SK-N-SH (cell line): ENCODE measurements at regions not wholly inside any gene's neighbourhood (a gene's known extent, or its start where the extent isn't known, plus 50 kb on each side); places are given as distances from the start of the nearest gene placed in this dataset.

Experiments
- CTCF ChIA-PET: fragments of 300-600, 350-600 bp; formaldehyde crosslinking; extraction: SDS; loops from one replicate; lab custom pipeline; 2021; lab: Yijun Ruan, JAX
- POLR2A ChIA-PET: fragments of 350-600 bp; sonication (Branson Sonifier 250); formaldehyde crosslinking; extraction: SDS; loops from one replicate; lab custom pipeline; 2020; ENCODE audit warnings: antibody characterized with exemption, inconsistent platforms; lab: Yijun Ruan, JAX
- DNase-seq: peaks from one replicate; pipeline ENCODE4 v3.0.0; 2012
- H2AFZ ChIP-seq: fragments of 200-600 bp; sonication (generic); 2 replicates; pipeline ENCODE4 v1.8.1; 2016; ENCODE audit warnings: antibody characterized with exemption, mild to moderate bottlenecking, low read depth
- H3F3A ChIP-seq: fragments of 200-600 bp; sonication (generic); replicated peaks from 2 replicates; pipeline ENCODE3; 2016; ENCODE audit warnings: antibody characterized with exemption, mild to moderate bottlenecking; ENCODE audit not compliant: insufficient read depth
- H3K27ac ChIP-seq, 2 experiments: fragments of 200-500 bp in 1 of 2; fragments of 200-600 bp in 1 of 2; sonication (Bioruptor generic) in 1 of 2; sonication (generic), shearing (Covaris generic) in 1 of 2; 2 replicates each; pipeline versions ENCODE4 v1.5.1 to v1.6.1; 2014 to 2016; ENCODE audit warnings: low read depth in 2 of 2, inconsistent platforms in 1 of 2, low read length in 1 of 2, mild to moderate bottlenecking in 1 of 2, mixed read lengths in 1 of 2
- H3K27me3 ChIP-seq: fragments of 200-600 bp; sonication (generic), shearing (Covaris generic); 2 replicates; pipeline ENCODE4 v1.6.1; 2016; ENCODE audit warnings: mixed run types; ENCODE audit not compliant: insufficient read depth
- H3K36me3 ChIP-seq, 2 experiments: fragments of 200-500 bp in 1 of 2; fragments of 200-600 bp in 1 of 2; sonication (Bioruptor generic) in 1 of 2; sonication (generic) in 1 of 2; replicated peaks in 1 of 2; 2 replicates each; pipeline versions ENCODE3 to v1.5.1; 2014 to 2016; ENCODE audit warnings: low read length in 1 of 2, mild to moderate bottlenecking in 1 of 2; ENCODE audit not compliant: insufficient read depth in 2 of 2, control insufficient read depth in 1 of 2
- H3K4me1 ChIP-seq, 2 experiments: fragments of 200-500 bp in 1 of 2; fragments of 200-600 bp in 1 of 2; sonication (Bioruptor generic) in 1 of 2; sonication (generic), shearing (Covaris generic) in 1 of 2; 2 replicates each; pipeline versions ENCODE4 v1.5.1 to v1.6.1; 2014 to 2016; ENCODE audit warnings: low read depth in 1 of 2, low read length in 1 of 2, mixed run types in 1 of 2; ENCODE audit not compliant: insufficient read depth in 2 of 2, control insufficient read depth in 1 of 2
- H3K4me2 ChIP-seq: fragments of 200-600 bp; sonication (generic), shearing (Covaris generic); 2 replicates; pipeline ENCODE4 v1.6.1; 2017; ENCODE audit warnings: mixed run types
- H3K4me3 ChIP-seq, 2 experiments: fragments of 200-500 bp in 1 of 2; fragments of 200-600 bp in 1 of 2; sonication (Bioruptor generic) in 1 of 2; sonication (generic), shearing (Covaris generic) in 1 of 2; 2 replicates each; pipeline versions ENCODE4 v1.5.1 to v1.8.1; 2014 to 2016; ENCODE audit warnings: low read depth in 2 of 2, inconsistent platforms in 1 of 2, low read length in 1 of 2, mild to moderate bottlenecking in 1 of 2, mixed read lengths in 1 of 2, moderate library complexity in 1 of 2
- H3K79me2 ChIP-seq: fragments of 200-600 bp; sonication (generic); 2 replicates; pipeline ENCODE4 v1.8.1; 2017; ENCODE audit warnings: mild to moderate bottlenecking; ENCODE audit not compliant: insufficient read depth
- H3K9ac ChIP-seq: fragments of 200-600 bp; sonication (generic); 2 replicates; pipeline ENCODE4 v1.6.1; 2017; ENCODE audit warnings: mixed run types
- H3K9me2 ChIP-seq: fragments of 200-600 bp; sonication (generic); 2 replicates; pipeline ENCODE4 v1.6.1; 2017; ENCODE audit warnings: mixed run types
- H3K9me3 ChIP-seq: fragments of 200-600 bp; sonication (generic); 2 replicates; pipeline ENCODE4 v1.6.1; 2017; ENCODE audit warnings: mixed run types, mild to moderate bottlenecking, moderate library complexity
- H4K20me1 ChIP-seq: fragments of 200-600 bp; sonication (generic); 2 replicates; pipeline ENCODE4 v1.6.1; 2017; ENCODE audit warnings: mild to moderate bottlenecking, mixed run types; ENCODE audit not compliant: insufficient read depth
- EP300 ChIP-seq, 2 experiments: IDR thresholded peaks; 2 replicates each; pipeline versions ENCODE4 v1.4.0 to v1.6.1; 2012; ENCODE audit warnings: borderline replicate concordance in 1 of 2, low read depth in 1 of 2, low read length in 1 of 2
- GATA2 ChIP-seq: sonication (generic); formaldehyde crosslinking; IDR thresholded peaks from 2 replicates; pipeline ENCODE4 v1.5.0; 2020; ENCODE audit warnings: mild to moderate bottlenecking, missing genetic modification reagents
- NFIC ChIP-seq: IDR thresholded peaks from 2 replicates; pipeline ENCODE4 v1.4.0; 2012; ENCODE audit warnings: borderline replicate concordance
- RFX5 ChIP-seq: IDR thresholded peaks from 2 replicates; pipeline ENCODE4 v1.6.1; 2012; ENCODE audit warnings: mild to moderate bottlenecking, improper control_type of control experiment, low read length
- TAF1 ChIP-seq: IDR thresholded peaks from 2 replicates; pipeline ENCODE4 v1.6.1; 2012; ENCODE audit warnings: low read depth, mild to moderate bottlenecking, low read length, moderate library complexity, borderline replicate concordance
- TEAD4 ChIP-seq: IDR thresholded peaks from 2 replicates; pipeline ENCODE4 v1.4.0; 2012; ENCODE audit warnings: mild to moderate bottlenecking, borderline replicate concordance; ENCODE audit not compliant: insufficient read depth
- WGBS: methylation state at CpG from one replicate; pipeline ENCODE4 v1.1.6; 2017; ENCODE audit warnings: low lambda C conversion rate; 5-methylcytosine and 5-hydroxymethylcytosine counted together
- TF ChIP-seq, protein P1 (sequence below): IDR thresholded peaks from 2 replicates; pipeline ENCODE4 v1.6.1; 2012; ENCODE audit warnings: mild to moderate bottlenecking, low read depth, low read length, moderate library complexity
- TF ChIP-seq, protein P2 (sequence below): fragments of 200-600 bp; sonication (generic); IDR thresholded peaks from 2 replicates; pipeline ENCODE4 v1.6.1; 2017; ENCODE audit warnings: antibody characterized with exemption, mild to moderate bottlenecking, moderate library complexity

DNA sequence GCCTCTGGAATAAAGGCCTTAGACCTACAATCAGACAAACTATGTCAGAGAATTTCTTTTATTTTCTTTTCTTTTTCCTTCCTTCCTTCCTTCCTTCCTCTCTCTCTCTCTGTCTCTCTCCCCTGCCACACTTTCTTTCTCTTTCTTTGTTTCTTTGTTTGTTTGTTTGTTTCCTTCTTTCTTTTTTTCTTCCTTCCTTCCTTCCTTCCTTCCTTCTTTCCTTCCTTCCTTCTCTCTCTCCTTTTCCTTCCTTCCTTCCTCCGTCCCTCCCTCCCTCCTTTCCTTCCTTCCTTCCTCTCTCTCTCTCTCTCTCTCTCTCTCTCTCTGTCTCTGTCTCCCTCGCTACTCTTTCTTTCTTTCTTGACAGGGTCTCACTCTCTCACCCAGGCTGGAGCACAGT lies 242.6 kb downstream of the GATA3 start (continued):
- TF ChIP-seq GATA2 (CRISPR knock-in tag): no peak
- no peak for TF ChIP-seq TAF1
- no peak for TF ChIP-seq EP300 (IDR thresholded peaks at IDR 0.05; ENCODE audit: borderline replicate concordance in 1 of 2, low read depth in 1 of 2, low read length in 1 of 2)
- no peak for TF ChIP-seq RFX5
- TF ChIP-seq, protein P1, sequence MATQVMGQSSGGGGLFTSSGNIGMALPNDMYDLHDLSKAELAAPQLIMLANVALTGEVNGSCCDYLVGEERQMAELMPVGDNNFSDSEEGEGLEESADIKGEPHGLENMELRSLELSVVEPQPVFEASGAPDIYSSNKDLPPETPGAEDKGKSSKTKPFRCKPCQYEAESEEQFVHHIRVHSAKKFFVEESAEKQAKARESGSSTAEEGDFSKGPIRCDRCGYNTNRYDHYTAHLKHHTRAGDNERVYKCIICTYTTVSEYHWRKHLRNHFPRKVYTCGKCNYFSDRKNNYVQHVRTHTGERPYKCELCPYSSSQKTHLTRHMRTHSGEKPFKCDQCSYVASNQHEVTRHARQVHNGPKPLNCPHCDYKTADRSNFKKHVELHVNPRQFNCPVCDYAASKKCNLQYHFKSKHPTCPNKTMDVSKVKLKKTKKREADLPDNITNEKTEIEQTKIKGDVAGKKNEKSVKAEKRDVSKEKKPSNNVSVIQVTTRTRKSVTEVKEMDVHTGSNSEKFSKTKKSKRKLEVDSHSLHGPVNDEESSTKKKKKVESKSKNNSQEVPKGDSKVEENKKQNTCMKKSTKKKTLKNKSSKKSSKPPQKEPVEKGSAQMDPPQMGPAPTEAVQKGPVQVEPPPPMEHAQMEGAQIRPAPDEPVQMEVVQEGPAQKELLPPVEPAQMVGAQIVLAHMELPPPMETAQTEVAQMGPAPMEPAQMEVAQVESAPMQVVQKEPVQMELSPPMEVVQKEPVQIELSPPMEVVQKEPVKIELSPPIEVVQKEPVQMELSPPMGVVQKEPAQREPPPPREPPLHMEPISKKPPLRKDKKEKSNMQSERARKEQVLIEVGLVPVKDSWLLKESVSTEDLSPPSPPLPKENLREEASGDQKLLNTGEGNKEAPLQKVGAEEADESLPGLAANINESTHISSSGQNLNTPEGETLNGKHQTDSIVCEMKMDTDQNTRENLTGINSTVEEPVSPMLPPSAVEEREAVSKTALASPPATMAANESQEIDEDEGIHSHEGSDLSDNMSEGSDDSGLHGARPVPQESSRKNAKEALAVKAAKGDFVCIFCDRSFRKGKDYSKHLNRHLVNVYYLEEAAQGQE: no peak
- TF ChIP-seq NFIC: no peak

DNA sequence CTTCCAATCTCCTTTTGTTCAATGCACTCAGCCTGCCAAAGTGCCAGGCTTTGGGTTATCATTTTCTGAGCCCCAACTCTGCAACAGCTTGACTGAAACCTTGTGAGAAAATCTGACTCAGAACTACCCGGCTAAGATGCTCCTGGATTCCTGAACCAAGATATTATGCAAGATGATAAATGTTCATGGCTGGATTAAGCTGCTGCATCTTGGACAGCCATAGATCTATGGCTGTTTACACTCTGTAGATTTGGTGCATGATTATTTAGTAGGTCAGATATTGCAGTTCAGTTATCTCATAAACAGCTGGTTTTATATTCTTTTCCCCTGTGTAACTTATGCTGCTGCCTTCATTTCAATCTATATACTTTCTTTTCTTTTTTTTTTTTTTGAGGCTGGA lies 243.5 kb downstream of the GATA3 start:
- CTCF ChIA-PET: interaction anchor here (1.1 to 1.4 kb wide), 2 partner anchors 17 to 242 kb away, joined by 3 read pairs; no protein-coding TSS in a partner anchor
- Histone ChIP-seq H3K27me3 (peaks cover 26% of the 10 kb centered on the region; the same call in 1 of the 2 replicates), H2AFZ (no peak overlapping the region), H3K4me3 (no peak overlapping the region), H3K27ac (no peak overlapping the region), H3K4me2 (no peak overlapping the region), H3K9me3 (no peaks in the 10 kb centered on the region), H3K9ac (no peak overlapping the region), H3K9me2 (no peaks in the 10 kb centered on the region), H4K20me1 (no peaks in the 10 kb centered on the region), H3K79me2 (no peaks in the 10 kb centered on the region), H3F3A (no peaks in the 10 kb centered on the region), H3K4me1 (peaks cover 0 to 15% of the 10 kb centered on the region in 2 experiments; a peak in 2 of 4 replicates), H3K36me3 (no peaks in the 10 kb centered on the region)
- POLR2A ChIA-PET: no interaction called here
- DNase-seq: no peak
- TF ChIP-seq TAF1 (no peak), GATA2 (CRISPR knock-in tag) (peak; percentile 10; the same call in 1 of the 2 replicates)
- WGBS: 83% methylated on average over 1 of the region's 1 CpG

DNA sequence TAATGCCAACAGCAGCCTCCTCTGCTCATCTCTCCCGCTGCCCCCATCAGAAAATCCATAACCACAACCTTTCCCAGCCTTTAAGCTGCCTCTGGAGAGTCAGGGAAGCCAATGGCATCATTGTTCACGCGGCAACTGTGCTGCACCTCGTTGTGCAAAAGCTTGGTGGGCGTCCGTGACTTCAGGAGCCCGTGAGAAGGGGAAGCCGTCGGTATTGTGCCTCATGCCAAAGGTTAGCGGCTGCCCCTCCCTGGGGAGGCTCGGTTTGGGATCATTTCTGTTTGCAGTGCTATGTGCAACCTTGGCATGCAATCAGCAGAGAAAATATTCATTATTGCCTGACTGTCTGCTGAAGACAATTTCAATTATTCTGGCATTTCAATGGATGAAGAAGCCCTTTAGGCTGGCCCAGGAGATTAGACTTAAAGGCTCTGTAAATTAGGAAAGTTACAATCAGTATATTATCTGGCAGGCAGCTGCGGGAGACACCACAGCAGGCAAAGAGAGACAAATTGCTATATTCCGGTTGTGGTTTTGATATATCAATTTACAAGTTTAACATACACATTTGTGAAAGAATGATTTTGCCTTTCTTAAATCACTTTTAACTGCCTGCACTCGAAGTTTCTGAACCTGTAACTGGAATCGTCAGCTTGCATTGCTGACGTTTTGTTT lies 244.5 kb downstream of the GATA3 start:
- no peaks in the 10 kb centered on the region for H3K9me2 ChIP-seq
- H3K9me3 ChIP-seq: no peaks in the 10 kb centered on the region
- H3K4me2 ChIP-seq: no peak overlapping the region
- TF ChIP-seq, protein P2, sequence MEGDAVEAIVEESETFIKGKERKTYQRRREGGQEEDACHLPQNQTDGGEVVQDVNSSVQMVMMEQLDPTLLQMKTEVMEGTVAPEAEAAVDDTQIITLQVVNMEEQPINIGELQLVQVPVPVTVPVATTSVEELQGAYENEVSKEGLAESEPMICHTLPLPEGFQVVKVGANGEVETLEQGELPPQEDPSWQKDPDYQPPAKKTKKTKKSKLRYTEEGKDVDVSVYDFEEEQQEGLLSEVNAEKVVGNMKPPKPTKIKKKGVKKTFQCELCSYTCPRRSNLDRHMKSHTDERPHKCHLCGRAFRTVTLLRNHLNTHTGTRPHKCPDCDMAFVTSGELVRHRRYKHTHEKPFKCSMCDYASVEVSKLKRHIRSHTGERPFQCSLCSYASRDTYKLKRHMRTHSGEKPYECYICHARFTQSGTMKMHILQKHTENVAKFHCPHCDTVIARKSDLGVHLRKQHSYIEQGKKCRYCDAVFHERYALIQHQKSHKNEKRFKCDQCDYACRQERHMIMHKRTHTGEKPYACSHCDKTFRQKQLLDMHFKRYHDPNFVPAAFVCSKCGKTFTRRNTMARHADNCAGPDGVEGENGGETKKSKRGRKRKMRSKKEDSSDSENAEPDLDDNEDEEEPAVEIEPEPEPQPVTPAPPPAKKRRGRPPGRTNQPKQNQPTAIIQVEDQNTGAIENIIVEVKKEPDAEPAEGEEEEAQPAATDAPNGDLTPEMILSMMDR: no peak
- TF ChIP-seq EP300 (IDR thresholded peaks at IDR 0.05; ENCODE audit: borderline replicate concordance in 1 of 2, low read depth in 1 of 2, low read length in 1 of 2): peak in 1 of 2 experiments; percentile 37; a peak in 1 of 4 replicates
- TF ChIP-seq TEAD4: no peak
- TF ChIP-seq, all 33 proteins: peak for 1
- 51% methylated on average over 13 of the region's 16 CpGs for WGBS
- H3K36me3 ChIP-seq: no peaks in the 10 kb centered on the region
- H3K27me3 ChIP-seq: peaks cover 26% of the 10 kb centered on the region; the same call in 1 of the 2 replicates
- peaks cover 0 to 15% of the 10 kb centered on the region in 2 experiments; a peak in 2 of 4 replicates for H3K4me1 ChIP-seq
- no peaks in the 10 kb centered on the region for H4K20me1 ChIP-seq
- H3F3A ChIP-seq: no peaks in the 10 kb centered on the region
- DNase-seq: peak; percentile 27
- no peak overlapping the region; a peak in 1 of 4 replicates for H3K27ac ChIP-seq
- ChIA-PET POLR2A (interaction anchor here (0.7 kb wide), 1 partner anchor 204 kb away, joined by 3 read pairs; no protein-coding TSS in a partner anchor), CTCF (interaction anchor here (1.4 kb wide), 2 partner anchors 18 to 182 kb away, joined by 3 to 4 read pairs; no protein-coding TSS in a partner anchor)
- H2AFZ ChIP-seq: no peak overlapping the region
- no peaks in the 10 kb centered on the region for H3K79me2 ChIP-seq
- H3K4me3 ChIP-seq: no peak overlapping the region
- no peak overlapping the region for H3K9ac ChIP-seq
